PC-3 (cell line): ENCODE measurements at regions not wholly inside any gene's neighbourhood (a gene's known extent, or its start where the extent isn't known, plus 50 kb on each side); places are given as distances from the start of the nearest gene placed in this dataset.

Experiments
- CTCF ChIP-seq: fragments of 300-600 bp; sonication (generic); conservative IDR thresholded peaks from 2 replicates; pipeline ENCODE4 v1.5.1; 2017; ENCODE audit warnings: antibody characterized with exemption, low read depth, mild to moderate bottlenecking, low read length
- EZH2 ChIP-seq: fragments of 300-600 bp; sonication (generic); IDR thresholded peaks from one replicate; pipeline ENCODE4 v1.6.1; 2017; ENCODE audit warnings: antibody characterized with exemption, mild to moderate bottlenecking, low read length; ENCODE audit not compliant: unreplicated experiment
- EZH2phosphoT487 ChIP-seq: fragments of 300-600 bp; sonication (generic); IDR thresholded peaks from 2 replicates; pipeline ENCODE4 v1.6.1; 2018; ENCODE audit warnings: mild to moderate bottlenecking, antibody characterized with exemption, low read length, borderline replicate concordance

DNA sequence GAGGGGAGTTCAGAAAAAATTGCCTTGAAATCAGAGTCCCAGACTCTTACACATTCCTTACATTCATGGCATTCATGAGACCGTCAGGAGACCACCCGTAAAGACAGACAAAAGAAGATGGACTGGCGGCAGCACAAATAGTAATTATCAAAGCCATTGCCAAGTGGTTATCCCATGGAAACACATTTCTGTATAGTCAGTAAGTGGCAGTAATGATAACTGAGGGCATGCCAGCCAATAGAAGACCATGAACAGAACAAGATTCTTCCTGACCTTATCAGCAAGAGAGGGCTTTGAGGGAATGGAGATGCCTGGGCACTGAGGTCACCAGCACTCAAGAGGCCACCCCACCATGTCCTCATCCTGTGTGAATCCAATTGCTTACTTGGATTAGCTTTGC, 121.7 kb upstream of the HCCS start:
- TF ChIP-seq CTCF (no peak), EZH2 (no peak), EZH2phosphoT487 (no peak)
